Immature natural killer cell (primary cell): ENCODE measurements at regions not wholly inside any gene's neighbourhood (a gene's known extent, or its start where the extent isn't known, plus 50 kb on each side); places are given as distances from the start of the nearest gene placed in this dataset.

ENCODE experiments used
- DNase-seq, 3 donors: peaks; one replicate each; pipeline ENCODE4 v3.0.0; 2022; ENCODE audit warnings: mixed read lengths in 1 of 3
- H3K27ac Mint-ChIP-seq, 6 donors: one replicate each; pipeline ENCODE4 v1.8.0; 2020; ENCODE audit warnings: mixed read lengths in 6 of 6, mild to moderate bottlenecking in 5 of 6, inconsistent platforms in 4 of 6, moderate library complexity in 3 of 6
- H3K27me3 Mint-ChIP-seq, 3 donors: one replicate each; pipeline ENCODE4 v1.8.0; 2020 to 2021; ENCODE audit warnings: low read depth in 3 of 3, mild to moderate bottlenecking in 3 of 3, mixed read lengths in 3 of 3, moderate library complexity in 3 of 3, inconsistent platforms in 1 of 3
- H3K36me3 Mint-ChIP-seq, 3 donors: one replicate each; pipeline ENCODE4 v1.8.0; 2020; ENCODE audit warnings: mixed read lengths in 3 of 3, inconsistent platforms in 2 of 3, mild to moderate bottlenecking in 2 of 3
- H3K4me1 Mint-ChIP-seq, 2 donors: one replicate each; pipeline ENCODE4 v1.8.0; 2020; ENCODE audit warnings: inconsistent platforms in 2 of 2, mild to moderate bottlenecking in 2 of 2, mixed read lengths in 2 of 2, moderate library complexity in 1 of 2
- H3K4me3 Mint-ChIP-seq, 5 donors: one replicate each; pipeline ENCODE4 v1.8.0; 2020; ENCODE audit warnings: mild to moderate bottlenecking in 5 of 5, mixed read lengths in 5 of 5, inconsistent platforms in 3 of 5, moderate library complexity in 3 of 5
- H3K9me3 Mint-ChIP-seq, 6 donors: one replicate each; pipeline ENCODE4 v1.8.0; 2020; ENCODE audit warnings: mild to moderate bottlenecking in 6 of 6, mixed read lengths in 6 of 6, inconsistent platforms in 4 of 6, moderate library complexity in 3 of 6

- Mint-ChIP-seq H3K9me3 (no peaks in the 10 kb centered on the region), H3K36me3 (no peaks in the 10 kb centered on the region), H3K27me3 (peaks cover 6 to 15% (median 12%) of the 10 kb centered on the region in 3 donors), H3K27ac (no peak overlapping the region), H3K4me3 (no peak overlapping the region), H3K4me1 (peaks cover 0 to 5% of the 10 kb centered on the region in 2 donors)
- DNase-seq: no peak
Observed at GRCh38 chr1:157189986-157190982, 52.1 kb upstream of the ETV3 start.

GRCh38 chr1:157189096-157189495 is 50.9 kb upstream of the ETV3 start:
- H3K27ac Mint-ChIP-seq: no peak overlapping the region
- peaks cover 5 to 17% (median 10%) of the 10 kb centered on the region in 3 donors for H3K27me3 Mint-ChIP-seq
- H3K9me3 Mint-ChIP-seq: no peaks in the 10 kb centered on the region
- H3K4me3 Mint-ChIP-seq: no peak overlapping the region
- no peaks in the 10 kb centered on the region for H3K36me3 Mint-ChIP-seq
- DNase-seq: no peak
- H3K4me1 Mint-ChIP-seq: peaks cover 0 to 5% of the 10 kb centered on the region in 2 donors
